ENCODE measurements at regions not wholly inside any gene's neighbourhood (a gene's known extent, or its start where the extent isn't known, plus 50 kb on each side); places are given as distances from the start of the nearest gene placed in this dataset.
"Not testable (repeated sequence)": the region's sequence is repeated elsewhere in the genome, so short reads cannot be mapped to it uniquely, and the experiment has no call there.

GRCh38 chr3:16073990-16074671 lies 100.3 kb upstream of the GALNT15 start:
- DNase-seq; H3K27ac Mint-ChIP-seq; H3K36me3 ChIP-seq (ENCODE audit: control insufficient read depth in 2 of 3, insufficient read depth in 3 of 3, low read length in 3 of 3); H3K4me3 Mint-ChIP-seq; H3K4me3 ChIP-seq (ENCODE audit: low read length); H3K27me3 ChIP-seq (ENCODE audit: control insufficient read depth in 2 of 2, insufficient read depth in 2 of 2, low read length in 2 of 2); ATAC-seq; H3K36me3 Mint-ChIP-seq; H3K27ac ChIP-seq (ENCODE audit: low read depth, low read length); POLR2A ChIA-PET; intact Hi-C loops (cut with micrococcal nuclease); H3K4me1 Mint-ChIP-seq; H3K4me1 ChIP-seq (ENCODE audit: control insufficient read depth in 2 of 2, insufficient read depth in 2 of 2, low read length in 2 of 2); H3K9me3 ChIP-seq (ENCODE audit: control insufficient read depth in 2 of 3, low read length in 3 of 3); CTCF ChIA-PET: not testable (repeated sequence)
- peaks cover 0 to 22% (median 5%) of the 10 kb centered on the region in 11 donors for H3K9me3 Mint-ChIP-seq
- peaks cover 0 to 11% (median 2%) of the 10 kb centered on the region in 5 donors for H3K27me3 Mint-ChIP-seq

- DNase-seq (no peak), ATAC-seq (no peak)
- intact Hi-C loops (cut with micrococcal nuclease) = no loop called here
- no peaks in the 10 kb centered on the region for H3K36me3 ChIP-seq (ENCODE audit: control insufficient read depth in 2 of 3, insufficient read depth in 3 of 3, low read length in 3 of 3)
- CTCF ChIA-PET = no interaction called here
- no peak overlapping the region for H3K4me3 ChIP-seq (ENCODE audit: low read length)
- POLR2A ChIA-PET = interaction anchor here (0.6 kb wide), 1 partner anchor 1044 kb away, joined by 3 read pairs; no protein-coding TSS in a partner anchor
- peaks cover 3 to 36% (median 10%) of the 10 kb centered on the region in 11 donors for H3K9me3 Mint-ChIP-seq
- no peak overlapping the region for H3K27ac Mint-ChIP-seq
- no peaks in the 10 kb centered on the region for H3K4me1 Mint-ChIP-seq
- peaks cover 0 to 3% (median 0%) of the 10 kb centered on the region in 5 donors for H3K36me3 Mint-ChIP-seq
- H3K27ac ChIP-seq (ENCODE audit: low read depth, low read length) = no peak overlapping the region
- peaks cover 0 to 11% (median 3%) of the 10 kb centered on the region in 5 donors for H3K27me3 Mint-ChIP-seq
- H3K4me1 ChIP-seq (ENCODE audit: control insufficient read depth in 2 of 2, insufficient read depth in 2 of 2, low read length in 2 of 2) = no peaks in the 10 kb centered on the region
- peaks cover 0 to 1% (median 0%) of the 10 kb centered on the region in 3 experiments for H3K9me3 ChIP-seq (ENCODE audit: control insufficient read depth in 2 of 3, low read length in 3 of 3)
- no peak overlapping the region for H3K4me3 Mint-ChIP-seq
- H3K27me3 ChIP-seq (ENCODE audit: control insufficient read depth in 2 of 2, insufficient read depth in 2 of 2, low read length in 2 of 2) = no peaks in the 10 kb centered on the region
Observed at GRCh38 chr3:16075647-16076046, 98.8 kb upstream of the GALNT15 start.

GRCh38 chr3:16076564-16076963 lies 97.9 kb upstream of the GALNT15 start:
- no peak overlapping the region for H3K27ac ChIP-seq (ENCODE audit: low read depth, low read length)
- ATAC-seq (no peak), DNase-seq (no peak)
- CTCF ChIA-PET = no interaction called here
- H3K4me3 ChIP-seq (ENCODE audit: low read length) = no peak overlapping the region
- H3K27me3 ChIP-seq (ENCODE audit: control insufficient read depth in 2 of 2, insufficient read depth in 2 of 2, low read length in 2 of 2) = no peaks in the 10 kb centered on the region
- peaks cover 0 to 9% (median 0%) of the 10 kb centered on the region in 5 donors for H3K36me3 Mint-ChIP-seq
- H3K36me3 ChIP-seq (ENCODE audit: control insufficient read depth in 2 of 3, insufficient read depth in 3 of 3, low read length in 3 of 3) = no peaks in the 10 kb centered on the region
- no peak overlapping the region for H3K4me3 Mint-ChIP-seq
- POLR2A ChIA-PET = no interaction called here
- peaks cover 0 to 12% (median 8%) of the 10 kb centered on the region in 5 donors for H3K27me3 Mint-ChIP-seq
- no peaks in the 10 kb centered on the region for H3K4me1 Mint-ChIP-seq
- no peaks in the 10 kb centered on the region for H3K4me1 ChIP-seq (ENCODE audit: control insufficient read depth in 2 of 2, insufficient read depth in 2 of 2, low read length in 2 of 2)
- peaks cover 9 to 45% (median 16%) of the 10 kb centered on the region in 11 donors for H3K9me3 Mint-ChIP-seq
- intact Hi-C loops (cut with micrococcal nuclease) = no loop called here
- peaks cover 0 to 10% (median 0%) of the 10 kb centered on the region in 3 experiments for H3K9me3 ChIP-seq (ENCODE audit: control insufficient read depth in 2 of 3, low read length in 3 of 3)
- no peak overlapping the region for H3K27ac Mint-ChIP-seq

GRCh38 chr3:16077146-16077545 lies 97.3 kb upstream of the GALNT15 start:
- not testable (repeated sequence) for ATAC-seq

GRCh38 chr3:16077681-16078080 lies 96.8 kb upstream of the GALNT15 start:
- H3K4me1 ChIP-seq (ENCODE audit: control insufficient read depth in 2 of 2, insufficient read depth in 2 of 2, low read length in 2 of 2); H3K27me3 ChIP-seq (ENCODE audit: control insufficient read depth in 2 of 2, insufficient read depth in 2 of 2, low read length in 2 of 2); intact Hi-C loops (cut with micrococcal nuclease); DNase-seq; CTCF ChIA-PET; H3K27ac Mint-ChIP-seq; H3K27ac ChIP-seq (ENCODE audit: low read depth, low read length); H3K36me3 ChIP-seq (ENCODE audit: control insufficient read depth in 2 of 3, insufficient read depth in 3 of 3, low read length in 3 of 3); H3K4me3 Mint-ChIP-seq; ATAC-seq; H3K4me3 ChIP-seq (ENCODE audit: low read length); POLR2A ChIA-PET; H3K4me1 Mint-ChIP-seq: not testable (repeated sequence)
- H3K9me3 ChIP-seq (ENCODE audit: control insufficient read depth in 2 of 3, low read length in 3 of 3) = peaks cover 0 to 14% (median 0%) of the 10 kb centered on the region in 3 experiments
- Mint-ChIP-seq H3K9me3 (peaks cover 10 to 55% (median 24%) of the 10 kb centered on the region in 11 donors), H3K27me3 (peaks cover 0 to 12% (median 8%) of the 10 kb centered on the region in 5 donors), H3K36me3 (peaks cover 0 to 15% (median 0%) of the 10 kb centered on the region in 5 donors)

More at GRCh38 chr3:16077146-16077545, 97.3 kb upstream of the GALNT15 start:
- H3K4me1 Mint-ChIP-seq; CTCF ChIA-PET; H3K4me1 ChIP-seq (ENCODE audit: control insufficient read depth in 2 of 2, insufficient read depth in 2 of 2, low read length in 2 of 2); H3K4me3 ChIP-seq (ENCODE audit: low read length); H3K27me3 ChIP-seq (ENCODE audit: control insufficient read depth in 2 of 2, insufficient read depth in 2 of 2, low read length in 2 of 2); POLR2A ChIA-PET; H3K27ac Mint-ChIP-seq; intact Hi-C loops (cut with micrococcal nuclease); H3K36me3 ChIP-seq (ENCODE audit: control insufficient read depth in 2 of 3, insufficient read depth in 3 of 3, low read length in 3 of 3); DNase-seq; H3K4me3 Mint-ChIP-seq; H3K27ac ChIP-seq (ENCODE audit: low read depth, low read length): not testable (repeated sequence)
- peaks cover 0 to 12% (median 8%) of the 10 kb centered on the region in 5 donors for H3K27me3 Mint-ChIP-seq
- H3K9me3 Mint-ChIP-seq = peaks cover 10 to 51% (median 19%) of the 10 kb centered on the region in 11 donors
- H3K36me3 Mint-ChIP-seq = peaks cover 0 to 12% (median 0%) of the 10 kb centered on the region in 5 donors
- H3K9me3 ChIP-seq (ENCODE audit: control insufficient read depth in 2 of 3, low read length in 3 of 3) = peaks cover 0 to 14% (median 0%) of the 10 kb centered on the region in 3 experiments

GRCh38 chr3:16079519-16079918 lies 95.0 kb upstream of the GALNT15 start:
- Mint-ChIP-seq H3K4me3 (no peak overlapping the region), H3K27me3 (peaks cover 0 to 12% (median 8%) of the 10 kb centered on the region in 5 donors), H3K4me1 (no peaks in the 10 kb centered on the region), H3K27ac (no peak overlapping the region), H3K9me3 (peaks cover 10 to 65% (median 26%) of the 10 kb centered on the region in 11 donors), H3K36me3 (peaks cover 0 to 15% (median 0%) of the 10 kb centered on the region in 5 donors)
- ChIA-PET POLR2A (no interaction called here), CTCF (no interaction called here)
- peaks cover 0 to 14% (median 0%) of the 10 kb centered on the region in 3 experiments for H3K9me3 ChIP-seq (ENCODE audit: control insufficient read depth in 2 of 3, low read length in 3 of 3)
- intact Hi-C loops (cut with micrococcal nuclease) = no loop called here
- H3K4me1 ChIP-seq (ENCODE audit: control insufficient read depth in 2 of 2, insufficient read depth in 2 of 2, low read length in 2 of 2) = no peaks in the 10 kb centered on the region
- H3K27me3 ChIP-seq (ENCODE audit: control insufficient read depth in 2 of 2, insufficient read depth in 2 of 2, low read length in 2 of 2) = no peaks in the 10 kb centered on the region
- H3K4me3 ChIP-seq (ENCODE audit: low read length) = no peak overlapping the region
- no peaks in the 10 kb centered on the region for H3K36me3 ChIP-seq (ENCODE audit: control insufficient read depth in 2 of 3, insufficient read depth in 3 of 3, low read length in 3 of 3)
- no peak overlapping the region for H3K27ac ChIP-seq (ENCODE audit: low read depth, low read length)
- DNase-seq (no peak), ATAC-seq (no peak)

- no peak overlapping the region for H3K4me3 ChIP-seq (ENCODE audit: low read length)
- Mint-ChIP-seq H3K4me1 (no peaks in the 10 kb centered on the region), H3K4me3 (no peak overlapping the region), H3K36me3 (peaks cover 0 to 15% (median 0%) of the 10 kb centered on the region in 5 donors), H3K9me3 (peaks cover 10 to 64% (median 26%) of the 10 kb centered on the region in 11 donors), H3K27me3 (peaks cover 0 to 16% (median 8%) of the 10 kb centered on the region in 5 donors), H3K27ac (no peak overlapping the region)
- ATAC-seq = no peak
- H3K36me3 ChIP-seq (ENCODE audit: control insufficient read depth in 2 of 3, insufficient read depth in 3 of 3, low read length in 3 of 3) = no peaks in the 10 kb centered on the region
- intact Hi-C loops (cut with micrococcal nuclease) = no loop called here
- CTCF ChIA-PET = no interaction called here
- H3K27ac ChIP-seq (ENCODE audit: low read depth, low read length) = no peak overlapping the region
- no peaks in the 10 kb centered on the region for H3K4me1 ChIP-seq (ENCODE audit: control insufficient read depth in 2 of 2, insufficient read depth in 2 of 2, low read length in 2 of 2)
- peaks cover 0 to 14% (median 0%) of the 10 kb centered on the region in 3 experiments for H3K9me3 ChIP-seq (ENCODE audit: control insufficient read depth in 2 of 3, low read length in 3 of 3)
- H3K27me3 ChIP-seq (ENCODE audit: control insufficient read depth in 2 of 2, insufficient read depth in 2 of 2, low read length in 2 of 2) = no peaks in the 10 kb centered on the region
- POLR2A ChIA-PET = no interaction called here
- no peak for DNase-seq
Observed at GRCh38 chr3:16081661-16082060, 92.8 kb upstream of the GALNT15 start.

Data from naive thymus-derived CD4-positive, alpha-beta T cell (primary cell).